Loucy (cell line): ENCODE measurements at regions not wholly inside any gene's neighbourhood (a gene's known extent, or its start where the extent isn't known, plus 50 kb on each side); places are given as distances from the start of the nearest gene placed in this dataset.

Source experiments
- CTCF ChIP-seq: fragments of 200-600 bp; sonication (generic); conservative IDR thresholded peaks from 2 replicates; pipeline ENCODE4 v1.5.1; 2014; ENCODE audit warnings: mild to moderate bottlenecking, antibody characterized with exemption, low read length
- EZH2phosphoT487 ChIP-seq: fragments of 200-600 bp; IDR thresholded peaks from 2 replicates; pipeline ENCODE4 v1.6.1; 2018; ENCODE audit warnings: antibody characterized with exemption, mild to moderate bottlenecking, moderate library complexity, borderline replicate concordance

DNA sequence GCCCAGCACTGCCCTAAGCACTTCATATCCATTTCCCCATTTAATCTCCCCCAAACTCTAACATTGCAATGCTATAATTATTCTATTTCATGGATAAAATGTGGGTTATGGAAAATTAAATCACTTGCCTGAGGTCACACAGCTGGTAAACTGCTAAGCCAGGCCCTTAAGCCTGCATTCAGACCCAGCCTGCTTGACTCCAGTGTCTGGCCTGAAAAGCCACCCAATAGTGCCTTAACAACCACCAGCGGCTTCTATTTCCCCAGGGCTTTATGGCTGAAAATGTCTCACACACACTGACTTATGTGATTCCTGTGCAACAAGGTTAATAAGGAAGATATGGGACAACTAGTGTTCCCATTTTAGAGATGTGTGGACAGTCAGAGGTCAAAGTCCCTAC, 178.5 kb upstream of the SNX19 start:
- no peak for TF ChIP-seq CTCF
- TF ChIP-seq EZH2phosphoT487 = no peak
